ENCODE measurements at regions not wholly inside any gene's neighbourhood (a gene's known extent, or its start where the extent isn't known, plus 50 kb on each side); places are given as distances from the start of the nearest gene placed in this dataset.

DNA sequence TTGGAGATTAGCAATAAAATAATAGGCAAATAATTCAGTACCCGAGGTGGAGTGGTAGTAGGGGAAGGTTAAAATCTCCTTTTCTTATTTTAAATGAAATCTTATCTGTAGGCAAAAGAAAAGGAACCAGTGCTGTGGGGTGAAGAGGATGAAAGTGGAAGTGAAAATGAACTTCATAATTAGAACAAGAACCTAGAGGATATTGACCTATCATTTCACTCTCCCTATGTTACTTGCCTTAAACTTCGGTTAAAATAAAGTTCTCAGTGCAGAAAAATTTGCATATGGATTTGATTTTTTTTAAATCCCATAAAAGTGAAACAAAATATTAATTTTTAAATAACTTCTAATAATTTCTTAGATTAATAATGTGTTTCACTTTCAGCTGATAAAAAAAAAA, 1094.9 kb upstream of the C9orf72 start:
- TF ChIP-seq CTCF (IDR thresholded peaks at IDR 0.05): no peak
- intact Hi-C loops (cut with DNase I): no loop called here
- ATAC-seq (no peak), DNase-seq (no peak)
- no peaks in the 10 kb centered on the region for H3K4me1 ChIP-seq
- no peaks in the 10 kb centered on the region for H3K36me3 ChIP-seq
- no peak overlapping the region for H3K27ac ChIP-seq
- H3K9me3 ChIP-seq: no peaks in the 10 kb centered on the region
- no peak overlapping the region for H3K4me3 ChIP-seq
- H3K27me3 ChIP-seq (ENCODE audit: low read depth): no peaks in the 10 kb centered on the region

GRCh38 chr9:28671000-28671399, 1097.7 kb upstream of the C9orf72 start:
- Histone ChIP-seq H3K27ac (no peak overlapping the region), H3K9me3 (no peaks in the 10 kb centered on the region), H3K27me3 (ENCODE audit: low read depth) (no peaks in the 10 kb centered on the region), H3K4me3 (no peak overlapping the region), H3K4me1 (no peaks in the 10 kb centered on the region), H3K36me3 (no peaks in the 10 kb centered on the region)
- ATAC-seq (no peak), DNase-seq (no peak)
- intact Hi-C loops (cut with DNase I): no loop called here
- no peak for TF ChIP-seq CTCF (IDR thresholded peaks at IDR 0.05)

DNA sequence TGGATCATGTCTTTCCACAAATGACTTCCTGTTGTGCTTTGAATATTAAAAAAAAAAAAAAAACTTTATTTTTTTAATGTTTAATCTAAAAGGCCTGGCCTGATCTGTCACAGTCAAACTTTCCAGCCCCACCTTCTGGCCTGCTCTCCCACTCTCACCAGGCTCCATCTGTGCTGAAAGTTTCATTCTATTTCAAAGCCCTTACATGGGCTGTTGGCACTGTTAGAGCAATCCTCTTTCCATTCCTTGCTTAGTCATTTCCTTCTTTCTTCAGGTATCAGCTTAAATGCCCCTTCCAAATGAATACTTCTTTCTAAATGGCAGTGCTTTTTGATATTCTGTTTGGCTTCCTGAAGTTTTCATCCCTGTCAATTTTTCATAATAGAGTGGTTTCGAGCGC, 1104.8 kb upstream of the C9orf72 start:
- no peaks in the 10 kb centered on the region for H3K9me3 ChIP-seq
- no peak overlapping the region for H3K27ac ChIP-seq
- no peak overlapping the region for H3K4me3 ChIP-seq
- no peaks in the 10 kb centered on the region for H3K36me3 ChIP-seq
- ATAC-seq: no peak
- DNase-seq: no peak
- TF ChIP-seq CTCF (IDR thresholded peaks at IDR 0.05): no peak
- no peaks in the 10 kb centered on the region for H3K27me3 ChIP-seq (ENCODE audit: low read depth)
- no peaks in the 10 kb centered on the region for H3K4me1 ChIP-seq
- intact Hi-C loops (cut with DNase I): no loop called here

GRCh38 chr9:28688172-28688571, 1114.9 kb upstream of the C9orf72 start:
- intact Hi-C loops (cut with DNase I): no loop called here
- no peak for TF ChIP-seq CTCF (IDR thresholded peaks at IDR 0.05)

DNA sequence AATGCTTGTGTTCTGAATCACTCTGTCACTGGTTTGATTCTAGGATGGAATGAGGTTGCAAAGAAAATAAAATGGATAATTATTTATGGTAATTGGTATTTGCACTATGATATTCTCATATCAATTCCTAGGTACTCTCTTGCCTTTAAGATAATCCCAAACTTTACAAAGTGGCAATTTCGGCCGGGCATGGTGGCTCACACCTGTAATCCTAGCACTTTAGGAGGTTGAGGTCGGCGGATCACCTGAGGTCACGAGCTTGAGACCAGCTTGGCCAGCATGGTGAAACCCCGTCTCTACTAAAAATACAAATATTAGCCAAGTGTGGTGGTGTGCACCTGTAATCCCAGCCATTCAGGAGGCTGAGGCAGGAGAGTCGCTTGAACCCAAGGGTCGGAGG, 1118.7 kb upstream of the C9orf72 start:
- no peak for TF ChIP-seq CTCF (IDR thresholded peaks at IDR 0.05)
- H3K27me3 ChIP-seq (ENCODE audit: low read depth): no peaks in the 10 kb centered on the region
- no peak for DNase-seq
- no peak overlapping the region for H3K4me3 ChIP-seq
- H3K27ac ChIP-seq: no peak overlapping the region
- no peaks in the 10 kb centered on the region for H3K9me3 ChIP-seq
- no peaks in the 10 kb centered on the region for H3K36me3 ChIP-seq
- H3K4me1 ChIP-seq: no peaks in the 10 kb centered on the region
- intact Hi-C loops (cut with DNase I): no loop called here
- ATAC-seq: no peak

More at GRCh38 chr9:28688172-28688571, 1114.9 kb upstream of the C9orf72 start:
- no peak for DNase-seq
- Histone ChIP-seq H3K4me1 (no peaks in the 10 kb centered on the region), H3K36me3 (no peaks in the 10 kb centered on the region), H3K27ac (no peak overlapping the region), H3K9me3 (no peaks in the 10 kb centered on the region), H3K27me3 (ENCODE audit: low read depth) (no peaks in the 10 kb centered on the region), H3K4me3 (no peak overlapping the region)
- ATAC-seq: no peak

DNA sequence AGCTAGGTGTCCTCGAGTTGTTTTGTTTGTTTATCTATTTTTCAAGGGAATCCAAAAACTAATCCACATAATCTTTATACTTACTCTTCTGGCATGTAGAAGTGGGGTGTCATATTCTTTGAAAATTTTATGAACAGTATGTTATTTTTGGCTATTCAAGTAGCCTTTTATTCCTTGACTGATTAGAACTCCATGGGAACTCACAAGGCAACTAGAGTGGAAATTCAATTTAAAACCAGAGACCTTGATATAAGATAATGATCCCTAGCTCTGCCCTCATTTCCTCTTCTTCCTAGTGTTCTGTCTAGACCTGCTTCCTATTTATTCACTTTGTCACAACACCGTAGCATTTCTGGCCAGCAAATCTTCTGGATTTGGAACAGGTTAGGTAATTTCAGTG, 1123.7 kb upstream of the C9orf72 start:
- no peak for ATAC-seq
- no peak overlapping the region for H3K27ac ChIP-seq
- TF ChIP-seq CTCF (IDR thresholded peaks at IDR 0.05): no peak
- intact Hi-C loops (cut with DNase I): no loop called here
- H3K27me3 ChIP-seq (ENCODE audit: low read depth): no peaks in the 10 kb centered on the region
- no peaks in the 10 kb centered on the region for H3K4me1 ChIP-seq
- no peaks in the 10 kb centered on the region for H3K36me3 ChIP-seq
- peaks cover 12% of the 10 kb centered on the region for H3K9me3 ChIP-seq
- DNase-seq: no peak
- H3K4me3 ChIP-seq: no peak overlapping the region
